K562 (cell line): ENCODE measurements at regions not wholly inside any gene's neighbourhood (a gene's known extent, or its start where the extent isn't known, plus 50 kb on each side); places are given as distances from the start of the nearest gene placed in this dataset.

Experiments
- ATAC-seq: fragments of 200-7000 bp; cut with Tn5 transposase; 3 replicates; pipeline ENCODE4 v1.9.1; 2020; ENCODE audit warnings: moderate library complexity
- BruUV-seq: library from RNA; stranded (reverse); fragments of 400-500 nt; replicated peaks from 2 replicates; lab custom pipeline; 2021; lab: Mats Ljungman, UMichigan
- CTCF ChIA-PET: fragments of 300-600 bp; formaldehyde crosslinking; extraction: SDS; loops from one replicate; lab custom pipeline; 2021; ENCODE audit warnings: low intra/inter-chr PET ratio; lab: Yijun Ruan, JAX
- POLR2A ChIA-PET: fragments of 300-600, 350-650 bp; sonication (Branson Sonifier 250); formaldehyde crosslinking; extraction: SDS; loops from one replicate; lab custom pipeline; 2021; ENCODE audit warnings: antibody characterized with exemption, inconsistent platforms; lab: Yijun Ruan, JAX
- DNase-seq, 4 experiments: peaks; one replicate each; pipeline versions ENCODE4 v3.0.0 to v3.0.0-alpha.2; 2011 to 2018; ENCODE audit warnings: low spot score in 3 of 4, mixed read lengths in 3 of 4; ENCODE audit errors: extremely low read depth in 1 of 4
- FAIRE-seq: peaks from 2 replicates; lab custom pipeline; 2011; peaks lifted over from hg19 to GRCh38; lab: Jason Lieb, UNC
- H2AFZ ChIP-seq: 2 replicates; pipeline ENCODE4 v1.6.0; 2011; ENCODE audit warnings: low read depth, low read length, control low read depth, inconsistent platforms
- H3K27ac ChIP-seq: fragments of 200-600 bp; 3 replicates; pipeline ENCODE4 v1.8.0; 2011; ENCODE audit warnings: low read depth, mild to moderate bottlenecking, control low read depth, inconsistent platforms, low read length, moderate library complexity, mixed read lengths; ENCODE audit errors: extremely low read depth
- H3K27me3 ChIP-seq, 2 experiments: fragments of 300-600 bp in 1 of 2; 2 replicates in 1 of 2; 3 replicates in 1 of 2; pipeline versions ENCODE4 v1.6.0 to v1.8.0; 2011; ENCODE audit warnings: inconsistent platforms in 2 of 2, low read length in 2 of 2, mild to moderate bottlenecking in 1 of 2, mixed read lengths in 1 of 2, moderate library complexity in 1 of 2; ENCODE audit not compliant: control insufficient read depth in 2 of 2, insufficient read depth in 2 of 2
- H3K36me3 ChIP-seq: fragments of 300-600 bp; 3 replicates; pipeline ENCODE4 v1.8.0; 2011; ENCODE audit warnings: mild to moderate bottlenecking, low read length, inconsistent platforms; ENCODE audit not compliant: control insufficient read depth, insufficient read depth
- H3K4me1 ChIP-seq, 2 experiments: fragments of 200-600 bp in 1 of 2; replicated peaks in 1 of 2; 2 replicates in 1 of 2; 3 replicates in 1 of 2; pipeline versions ENCODE4 v1.5.1 to v1.8.0; 2011; ENCODE audit warnings: inconsistent platforms in 2 of 2, low read length in 2 of 2, mild to moderate bottlenecking in 1 of 2, mixed read lengths in 1 of 2, moderate library complexity in 1 of 2; ENCODE audit not compliant: control insufficient read depth in 2 of 2, insufficient read depth in 2 of 2
- H3K4me2 ChIP-seq: 2 replicates; pipeline ENCODE4 v1.6.1; 2011; ENCODE audit warnings: low read length, control low read depth, inconsistent platforms, mixed read lengths; ENCODE audit not compliant: insufficient read depth
- H3K4me3 ChIP-seq: fragments of 200-600 bp; sonication (generic), shearing (Covaris generic); 2 replicates; pipeline ENCODE4 v1.5.1; 2016; ENCODE audit warnings: control low read depth, inconsistent platforms
- H3K79me2 ChIP-seq: fragments of 200-600 bp; 3 replicates; pipeline ENCODE4 v1.8.0; 2011; ENCODE audit warnings: low read length, inconsistent platforms; ENCODE audit not compliant: control insufficient read depth, insufficient read depth
- H3K9ac ChIP-seq, 2 experiments: 2 replicates each; pipeline versions ENCODE4 v1.6.0 to v1.6.1; 2011; ENCODE audit warnings: low read depth in 2 of 2, low read length in 2 of 2, control low read depth in 1 of 2, inconsistent platforms in 1 of 2, mild to moderate bottlenecking in 1 of 2, mixed read lengths in 1 of 2; ENCODE audit not compliant: insufficient read depth in 1 of 2
- H3K9me1 ChIP-seq: one replicate; pipeline ENCODE4 v1.6.0; 2011; ENCODE audit warnings: inconsistent platforms, mild to moderate bottlenecking, low read length, moderate library complexity; ENCODE audit not compliant: control insufficient read depth, insufficient read depth
- H3K9me3 ChIP-seq: replicated peaks from 2 replicates; pipeline ENCODE4 v1.5.1; 2011; ENCODE audit warnings: low read depth, low read length, inconsistent platforms; ENCODE audit not compliant: control insufficient read depth, insufficient read depth
- H4K20me1 ChIP-seq: replicated peaks from 2 replicates; pipeline ENCODE4 v1.6.1; 2011; ENCODE audit warnings: low read length, inconsistent platforms, mixed read lengths; ENCODE audit not compliant: control insufficient read depth, insufficient read depth
- BCL6 ChIP-seq: fragments of 250-450 bp; sonication (Bioruptor Pico); IDR thresholded peaks from 2 replicates; pipeline ENCODE4 v1.4.0; 2020
- CGGBP1 ChIP-seq: fragments of 250-450 bp; sonication (Bioruptor Pico); IDR thresholded peaks from 2 replicates; pipeline ENCODE4 v1.9.0; 2021; ENCODE audit warnings: mild to moderate bottlenecking
- E2F3 ChIP-seq: fragments of 250-450 bp; sonication (Bioruptor Pico); IDR thresholded peaks from 2 replicates; pipeline ENCODE4 v1.4.0; 2020; ENCODE audit warnings: mild to moderate bottlenecking
- ETS2 ChIP-seq: IDR thresholded peaks from 2 replicates; pipeline ENCODE4 v1.6.1; 2016; ENCODE audit warnings: borderline replicate concordance, missing genetic modification characterization, mild to moderate bottlenecking, moderate library complexity, missing compliant biosample characterization; ENCODE audit not compliant: poor library complexity, severe bottlenecking
- EZH2 ChIP-seq: IDR thresholded peaks from 2 replicates; pipeline ENCODE4 v1.6.1; 2012; ENCODE audit warnings: low read depth, mild to moderate bottlenecking, inconsistent platforms, low read length, borderline replicate concordance
- FOXK1 ChIP-seq: sonication (generic); formaldehyde crosslinking; IDR thresholded peaks from 2 replicates; pipeline ENCODE4 v1.8.0; 2022; ENCODE audit warnings: missing genetic modification reagents, mild to moderate bottlenecking, borderline replicate concordance
- FOXM1 ChIP-seq, 2 experiments: fragments of 450-650 bp in 1 of 2; sonication (generic) in 1 of 2; formaldehyde crosslinking in 1 of 2; IDR thresholded peaks; 2 replicates each; pipeline versions ENCODE4 v1.6.1 to v1.9.0; 2017 to 2022; ENCODE audit warnings: low read depth in 2 of 2, mild to moderate bottlenecking in 2 of 2, missing genetic modification reagents in 1 of 2, moderate library complexity in 1 of 2
- GABPB1 ChIP-seq: sonication (generic); formaldehyde crosslinking; IDR thresholded peaks from 2 replicates; pipeline ENCODE4 v1.8.0; 2022; ENCODE audit warnings: mild to moderate bottlenecking, missing genetic modification reagents
- MIER1 ChIP-seq: fragments of 450-650 bp; IDR thresholded peaks from 2 replicates; pipeline ENCODE4 v1.6.1; 2016; ENCODE audit warnings: antibody characterized with exemption, mild to moderate bottlenecking, low read depth
- NR1H2 ChIP-seq: sonication (generic); formaldehyde crosslinking; IDR thresholded peaks from 2 replicates; pipeline ENCODE4 v1.4.0; 2020; ENCODE audit warnings: mild to moderate bottlenecking, missing genetic modification reagents
- PCBP1 ChIP-seq: fragments of 200-400 bp; formaldehyde crosslinking; IDR thresholded peaks from 2 replicates; pipeline ENCODE4 v1.6.1; 2018; ENCODE audit warnings: mild to moderate bottlenecking, low read depth, low read length; ENCODE audit not compliant: poor library complexity, severe bottlenecking
- SLC30A9 ChIP-seq: fragments of 250-450 bp; sonication (Bioruptor Pico); IDR thresholded peaks from 2 replicates; pipeline ENCODE4 v1.8.0; 2022; ENCODE audit warnings: mild to moderate bottlenecking, moderate library complexity
- WHSC1 ChIP-seq: IDR thresholded peaks from one replicate; pipeline ENCODE4 v1.6.1; 2012; ENCODE audit warnings: low read length, control low read depth, inconsistent platforms
- ZC3H4 ChIP-seq: sonication (generic); formaldehyde crosslinking; IDR thresholded peaks from 2 replicates; pipeline ENCODE4 v1.9.0; 2021; ENCODE audit warnings: missing genetic modification reagents, borderline replicate concordance
- ZNF134 ChIP-seq: fragments of 250-450 bp; sonication (Bioruptor Pico); conservative IDR thresholded peaks from 2 replicates; pipeline ENCODE4 v1.4.0; 2020
- ZNF263 ChIP-seq: sonication (generic); formaldehyde crosslinking; IDR thresholded peaks from 2 replicates; pipeline ENCODE4 v1.8.0; 2022; ENCODE audit warnings: mild to moderate bottlenecking, missing genetic modification reagents, borderline replicate concordance
- ZNF589 ChIP-seq: fragments of 200-800 bp; sonication (Bioruptor generic); IDR thresholded peaks from 2 replicates; pipeline ENCODE4 v1.6.1; 2016; ENCODE audit warnings: low read depth, missing genetic modification characterization, missing compliant biosample characterization
- WGBS: fragments of 100-300 bp; shearing (Covaris generic); methylation state at CpG from one replicate; pipeline ENCODE4 v1.1.6; 2016; ENCODE audit warnings: low coverage, mixed read lengths; ENCODE audit not compliant: insufficient coverage; ENCODE audit errors: missing lambda C conversion rate; 5-methylcytosine and 5-hydroxymethylcytosine counted together
- in situ Hi-C: fragments of 300-500 bp; cut with MboI; formaldehyde crosslinking; loops from 4 replicates; pipeline ENCODE4 v1.15.0; 2018; ENCODE audit warnings: inconsistent platforms, mixed read lengths
- intact Hi-C: fragments of 100-400 bp; cut with micrococcal nuclease; formaldehyde crosslinking; loops from 2 replicates; pipeline ENCODE4 v1.14.2; 2022
- TF ChIP-seq, protein P1 (sequence below): sonication (generic); formaldehyde crosslinking; IDR thresholded peaks from 2 replicates; pipeline ENCODE4 v1.8.0; 2022; ENCODE audit warnings: mild to moderate bottlenecking, missing genetic modification reagents
- TF ChIP-seq, protein P2 (sequence below): fragments of 450-650 bp; formaldehyde crosslinking; IDR thresholded peaks from 2 replicates; pipeline ENCODE4 v1.4.0; 2020; ENCODE audit warnings: mild to moderate bottlenecking, mixed read lengths

- H3K9me1 ChIP-seq: no peaks in the 10 kb centered on the region
- peaks cover 26 to 73% of the 10 kb centered on the region in 2 experiments for H3K27me3 ChIP-seq
- H3K27ac ChIP-seq: no peak overlapping the region
- FAIRE-seq (no peak), ATAC-seq (no peak), DNase-seq (no peak)
- ChIA-PET CTCF (no interaction called here), POLR2A (no interaction called here)
- H2AFZ ChIP-seq: no peak overlapping the region
- H3K9ac ChIP-seq: no peak overlapping the region
- no peaks in the 10 kb centered on the region for H3K79me2 ChIP-seq
- H3K36me3 ChIP-seq: no peaks in the 10 kb centered on the region
- intact Hi-C loops (no loop called here), in situ Hi-C loops (no loop called here)
- WGBS: 2% methylated on average over 5 of the region's 5 CpGs
- H3K4me1 ChIP-seq: no peaks in the 10 kb centered on the region
- no peaks in the 10 kb centered on the region for H4K20me1 ChIP-seq
- BruUV-seq: no TSS peak
- no peak overlapping the region for H3K4me2 ChIP-seq
- no peak overlapping the region for H3K4me3 ChIP-seq
- no peaks in the 10 kb centered on the region for H3K9me3 ChIP-seq
- TF ChIP-seq PCBP1: no peak
- TF ChIP-seq, protein P1, sequence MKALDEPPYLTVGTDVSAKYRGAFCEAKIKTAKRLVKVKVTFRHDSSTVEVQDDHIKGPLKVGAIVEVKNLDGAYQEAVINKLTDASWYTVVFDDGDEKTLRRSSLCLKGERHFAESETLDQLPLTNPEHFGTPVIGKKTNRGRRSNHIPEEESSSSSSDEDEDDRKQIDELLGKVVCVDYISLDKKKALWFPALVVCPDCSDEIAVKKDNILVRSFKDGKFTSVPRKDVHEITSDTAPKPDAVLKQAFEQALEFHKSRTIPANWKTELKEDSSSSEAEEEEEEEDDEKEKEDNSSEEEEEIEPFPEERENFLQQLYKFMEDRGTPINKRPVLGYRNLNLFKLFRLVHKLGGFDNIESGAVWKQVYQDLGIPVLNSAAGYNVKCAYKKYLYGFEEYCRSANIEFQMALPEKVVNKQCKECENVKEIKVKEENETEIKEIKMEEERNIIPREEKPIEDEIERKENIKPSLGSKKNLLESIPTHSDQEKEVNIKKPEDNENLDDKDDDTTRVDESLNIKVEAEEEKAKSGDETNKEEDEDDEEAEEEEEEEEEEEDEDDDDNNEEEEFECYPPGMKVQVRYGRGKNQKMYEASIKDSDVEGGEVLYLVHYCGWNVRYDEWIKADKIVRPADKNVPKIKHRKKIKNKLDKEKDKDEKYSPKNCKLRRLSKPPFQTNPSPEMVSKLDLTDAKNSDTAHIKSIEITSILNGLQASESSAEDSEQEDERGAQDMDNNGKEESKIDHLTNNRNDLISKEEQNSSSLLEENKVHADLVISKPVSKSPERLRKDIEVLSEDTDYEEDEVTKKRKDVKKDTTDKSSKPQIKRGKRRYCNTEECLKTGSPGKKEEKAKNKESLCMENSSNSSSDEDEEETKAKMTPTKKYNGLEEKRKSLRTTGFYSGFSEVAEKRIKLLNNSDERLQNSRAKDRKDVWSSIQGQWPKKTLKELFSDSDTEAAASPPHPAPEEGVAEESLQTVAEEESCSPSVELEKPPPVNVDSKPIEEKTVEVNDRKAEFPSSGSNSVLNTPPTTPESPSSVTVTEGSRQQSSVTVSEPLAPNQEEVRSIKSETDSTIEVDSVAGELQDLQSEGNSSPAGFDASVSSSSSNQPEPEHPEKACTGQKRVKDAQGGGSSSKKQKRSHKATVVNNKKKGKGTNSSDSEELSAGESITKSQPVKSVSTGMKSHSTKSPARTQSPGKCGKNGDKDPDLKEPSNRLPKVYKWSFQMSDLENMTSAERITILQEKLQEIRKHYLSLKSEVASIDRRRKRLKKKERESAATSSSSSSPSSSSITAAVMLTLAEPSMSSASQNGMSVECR (CRISPR knock-in tag): no peak
- TF ChIP-seq WHSC1: no peak
- TF ChIP-seq BCL6 (CRISPR knock-in tag): no peak
- TF ChIP-seq ZC3H4: no peak
- no peak for TF ChIP-seq EZH2
- TF ChIP-seq NR1H2 (CRISPR knock-in tag): no peak
- TF ChIP-seq ZNF589: no peak
- no peak for TF ChIP-seq ETS2
- no peak for TF ChIP-seq MIER1
- no peak for TF ChIP-seq ZNF263 (CRISPR knock-in tag)
- no peak for TF ChIP-seq GABPB1 (CRISPR knock-in tag)
- TF ChIP-seq E2F3 (CRISPR knock-in tag): no peak
- TF ChIP-seq CGGBP1: no peak
- TF ChIP-seq, protein P2, sequence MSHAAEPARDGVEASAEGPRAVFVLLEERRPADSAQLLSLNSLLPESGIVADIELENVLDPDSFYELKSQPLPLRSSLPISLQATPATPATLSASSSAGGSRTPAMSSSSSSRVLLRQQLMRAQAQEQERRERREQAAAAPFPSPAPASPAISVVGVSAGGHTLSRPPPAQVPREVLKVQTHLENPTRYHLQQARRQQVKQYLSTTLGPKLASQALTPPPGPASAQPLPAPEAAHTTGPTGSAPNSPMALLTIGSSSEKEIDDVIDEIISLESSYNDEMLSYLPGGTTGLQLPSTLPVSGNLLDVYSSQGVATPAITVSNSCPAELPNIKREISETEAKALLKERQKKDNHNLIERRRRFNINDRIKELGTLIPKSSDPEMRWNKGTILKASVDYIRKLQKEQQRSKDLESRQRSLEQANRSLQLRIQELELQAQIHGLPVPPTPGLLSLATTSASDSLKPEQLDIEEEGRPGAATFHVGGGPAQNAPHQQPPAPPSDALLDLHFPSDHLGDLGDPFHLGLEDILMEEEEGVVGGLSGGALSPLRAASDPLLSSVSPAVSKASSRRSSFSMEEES (CRISPR knock-in tag): no peak
- TF ChIP-seq FOXM1 (IDR thresholded peaks at IDR 0.05; ENCODE audit: low read depth): no peak
- TF ChIP-seq FOXM1 (CRISPR knock-in tag; IDR thresholded peaks at IDR 0.05; ENCODE audit: low read depth): no peak
- TF ChIP-seq FOXK1: no peak
- TF ChIP-seq ZNF134: no peak
- no peak for TF ChIP-seq SLC30A9 (CRISPR knock-in tag)
These were observed 529.9 kb upstream of the DPP6 start for GRCh38 chr7:153522261-153522660.
